ENCODE measurements at regions not wholly inside any gene's neighbourhood (a gene's known extent, or its start where the extent isn't known, plus 50 kb on each side); places are given as distances from the start of the nearest gene placed in this dataset.

DNA sequence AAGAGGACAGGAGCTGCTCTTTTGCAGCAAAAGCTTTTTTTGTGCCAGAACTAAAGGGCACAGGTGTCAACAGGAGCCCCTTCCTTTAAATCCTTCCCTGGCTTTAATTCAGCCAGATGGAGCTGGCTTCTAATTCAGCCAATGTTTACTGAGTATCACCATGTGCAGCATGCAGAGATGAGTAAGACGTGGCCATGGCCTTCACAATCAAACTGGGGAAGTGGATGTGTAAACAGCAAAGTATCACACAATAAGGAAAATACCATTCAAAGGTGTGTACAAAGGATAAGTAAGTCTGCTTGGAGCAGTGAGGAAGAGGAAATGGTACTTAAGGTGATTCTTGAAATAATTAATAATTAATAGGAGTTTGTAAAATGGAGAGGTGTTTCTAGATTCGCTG lies 243.4 kb downstream of the NXPE2 start:
- no peak for TF ChIP-seq EZH2 (IDR thresholded peaks at IDR 0.05; ENCODE audit: low read length)
- TF ChIP-seq CTCF (optimal IDR thresholded peaks at IDR 0.05 in 1 of 3, IDR thresholded peaks at IDR 0.05 in 1 of 3, conservative IDR thresholded peaks at IDR 0.05 in 1 of 3; ENCODE audit: extremely low read depth in 1 of 3, insufficient read depth in 2 of 3, low read length in 3 of 3) = no peak

Data from keratinocyte (primary cell).